ENCODE measurements at regions not wholly inside any gene's neighbourhood (a gene's known extent, or its start where the extent isn't known, plus 50 kb on each side); places are given as distances from the start of the nearest gene placed in this dataset.
A peak's percentile ranks its signal among the peaks of the same experiment; 100 is the strongest.

- no peak for TF ChIP-seq GPBP1L1 (CRISPR knock-in tag; IDR thresholded peaks at IDR 0.05)
- peak; percentile 70 for TF ChIP-seq TEAD3 (CRISPR knock-in tag; optimal IDR thresholded peaks at IDR 0.05; ENCODE audit: borderline replicate concordance)
- TF ChIP-seq SAP130 (CRISPR knock-in tag; IDR thresholded peaks at IDR 0.05; ENCODE audit: low read depth) = peak; percentile 31; the same call in 1 of the 2 replicates
- no peak for TF ChIP-seq ZBTB46 (CRISPR knock-in tag; IDR thresholded peaks at IDR 0.05; ENCODE audit: borderline replicate concordance)
- no peak for TF ChIP-seq ARID4A (CRISPR knock-in tag; IDR thresholded peaks at IDR 0.05; ENCODE audit: borderline replicate concordance)
- TF ChIP-seq BORCS8-MEF2B (CRISPR knock-in tag; IDR thresholded peaks at IDR 0.05) = no peak
- TF ChIP-seq ZFAT (CRISPR knock-in tag; conservative IDR thresholded peaks at IDR 0.05) = no peak
- TF ChIP-seq PCBP1 (IDR thresholded peaks at IDR 0.05; ENCODE audit: borderline replicate concordance, low read depth, low read length) = no peak
- TF ChIP-seq ZMYM4 (CRISPR knock-in tag; IDR thresholded peaks at IDR 0.05) = peak; percentile 76
- no peak for TF ChIP-seq NR0B2 (CRISPR knock-in tag; IDR thresholded peaks at IDR 0.05)
- no peak for TF ChIP-seq ZNF563 (CRISPR knock-in tag; IDR thresholded peaks at IDR 0.05)
- no peak for TF ChIP-seq SNAPC5 (CRISPR knock-in tag; IDR thresholded peaks at IDR 0.05; ENCODE audit: borderline replicate concordance)
- TF ChIP-seq ZNF24 (IDR thresholded peaks at IDR 0.05) = no peak
- TF ChIP-seq SOX5 (CRISPR knock-in tag; IDR thresholded peaks at IDR 0.05; ENCODE audit: borderline replicate concordance) = peak; percentile 85
- no peak for TF ChIP-seq SIN3A (IDR thresholded peaks at IDR 0.05; ENCODE audit: borderline replicate concordance, low read depth, low read length)
- no peak for TF ChIP-seq ZNF775 (CRISPR knock-in tag; IDR thresholded peaks at IDR 0.05; ENCODE audit: borderline replicate concordance)
- TF ChIP-seq ZBTB43 (CRISPR knock-in tag; conservative IDR thresholded peaks at IDR 0.05) = no peak
- TF ChIP-seq ZNF451 (CRISPR knock-in tag; IDR thresholded peaks at IDR 0.05) = no peak
- no peak for TF ChIP-seq FOXA1 (IDR thresholded peaks at IDR 0.05)
- peak; percentile 51; the same call in 1 of the 2 replicates for TF ChIP-seq FOXA1 (CRISPR knock-in tag; IDR thresholded peaks at IDR 0.05)
Measured at GRCh38 chr5:60473654-60474053, 226.3 kb downstream of the DEPDC1B start (continued).
